Fibroblast of villous mesenchyme (primary cell): ENCODE measurements at regions not wholly inside any gene's neighbourhood (a gene's known extent, or its start where the extent isn't known, plus 50 kb on each side); places are given as distances from the start of the nearest gene placed in this dataset.

Experiments
- DNase-seq: peaks from one replicate; pipeline ENCODE4 v3.0.0-alpha.2; 2010; ENCODE audit warnings: low read depth
- H3K4me3 ChIP-seq: 2 replicates; pipeline ENCODE4 v1.5.1; 2011; ENCODE audit warnings: low read depth, mild to moderate bottlenecking, low read length
- CTCF ChIP-seq: IDR thresholded peaks from 2 replicates; pipeline ENCODE4 v1.5.1; 2012; ENCODE audit warnings: low read depth, mild to moderate bottlenecking, low read length; ENCODE audit not compliant: insufficient read depth

GRCh38 chr5:4424895-4425294 is 715.2 kb upstream of the ADAMTS16 start:
- no peak overlapping the region for H3K4me3 ChIP-seq
- no peak for TF ChIP-seq CTCF
- DNase-seq: no peak

GRCh38 chr5:4440536-4440935 is 699.6 kb upstream of the ADAMTS16 start:
- no peak overlapping the region for H3K4me3 ChIP-seq
- no peak for DNase-seq
- no peak for TF ChIP-seq CTCF

- DNase-seq: no peak
- no peak for TF ChIP-seq CTCF
- no peak overlapping the region for H3K4me3 ChIP-seq
These were observed 697.9 kb upstream of the ADAMTS16 start for GRCh38 chr5:4442221-4442620.

GRCh38 chr5:4447657-4448056 is 692.5 kb upstream of the ADAMTS16 start:
- no peak for DNase-seq
- no peak for TF ChIP-seq CTCF
- no peak overlapping the region for H3K4me3 ChIP-seq

GRCh38 chr5:4453655-4454054 is 686.5 kb upstream of the ADAMTS16 start:
- DNase-seq: no peak
- TF ChIP-seq CTCF: no peak
- no peak overlapping the region for H3K4me3 ChIP-seq

- no peak overlapping the region for H3K4me3 ChIP-seq
- TF ChIP-seq CTCF: no peak
- no peak for DNase-seq
These were observed 660.7 kb upstream of the ADAMTS16 start for GRCh38 chr5:4479426-4479825.

GRCh38 chr5:4480528-4481349 is 659.4 kb upstream of the ADAMTS16 start:
- H3K4me3 ChIP-seq: no peak overlapping the region
- TF ChIP-seq CTCF: no peak
- no peak for DNase-seq
